HG03025 (cell line): ENCODE measurements at regions not wholly inside any gene's neighbourhood (a gene's known extent, or its start where the extent isn't known, plus 50 kb on each side); places are given as distances from the start of the nearest gene placed in this dataset.

Experiments
- ATAC-seq: cut with Tn5 transposase; IDR thresholded peaks from one replicate; pipeline ENCODE4 v1.9.1; 2021; ENCODE audit warnings: mild to moderate bottlenecking, moderate library complexity; ENCODE audit not compliant: unreplicated experiment, low FRiP score

DNA sequence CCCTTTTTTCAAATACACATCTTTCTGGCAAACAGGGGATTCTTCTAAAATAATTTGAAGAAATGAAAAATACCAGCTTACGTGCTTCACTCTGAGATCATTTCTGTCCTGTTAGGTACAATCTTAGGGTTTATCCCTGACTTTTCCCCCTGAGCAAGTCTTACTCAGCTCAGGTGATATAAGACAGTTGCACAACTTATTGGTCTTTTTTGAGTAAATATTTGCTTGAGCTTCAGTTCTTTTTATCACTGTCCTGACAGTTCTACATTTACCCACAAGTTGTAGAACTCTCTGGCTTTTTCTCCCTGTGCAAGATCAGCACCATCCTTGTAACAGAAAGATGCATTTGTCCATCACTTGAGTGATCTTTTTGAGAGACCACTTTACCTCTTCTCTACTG lies 84.9 kb downstream of the MID1IP1 start:
- no peak for ATAC-seq

DNA sequence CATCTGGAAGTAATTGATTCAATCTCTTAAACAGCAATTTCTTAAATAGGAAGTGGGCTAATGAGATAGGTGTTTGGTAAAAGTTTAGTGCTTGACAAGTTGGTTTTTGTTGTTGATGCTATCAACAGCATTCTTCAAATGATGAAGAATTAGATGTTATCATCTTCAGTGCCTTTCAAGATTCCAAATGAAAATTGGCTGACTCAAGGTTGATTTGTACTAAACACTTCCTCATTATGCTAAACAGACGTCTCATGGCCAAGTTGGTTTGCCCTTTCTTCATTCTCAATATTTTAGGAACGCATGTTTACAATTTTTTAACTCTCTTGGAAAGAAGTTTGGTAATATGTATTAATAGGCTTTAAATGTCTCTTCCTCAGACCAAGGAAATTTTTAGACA lies 86.0 kb downstream of the MID1IP1 start:
- ATAC-seq = no peak

DNA sequence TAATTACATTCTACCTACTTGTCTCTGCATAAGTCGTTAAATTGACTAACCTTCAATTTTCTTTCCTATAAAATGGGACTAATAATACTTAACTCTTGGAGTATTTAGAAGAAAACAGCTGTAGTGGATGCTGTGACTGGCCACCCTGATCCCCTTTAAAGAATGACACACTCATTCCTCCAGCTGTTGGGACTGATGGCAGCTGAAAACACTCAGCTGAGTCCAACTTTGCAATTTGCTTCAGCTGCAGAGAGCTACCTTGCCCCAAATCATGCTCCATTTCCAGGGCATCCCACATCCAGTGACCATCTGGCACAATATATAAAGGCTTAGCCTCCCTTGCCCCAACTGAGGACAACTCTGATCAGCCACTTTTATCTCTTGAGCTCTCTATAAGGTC lies 89.1 kb downstream of the MID1IP1 start:
- ATAC-seq = no peak

GRCh38 chrX:38890963-38891362 lies 89.7 kb downstream of the MID1IP1 start:
- no peak for ATAC-seq

DNA sequence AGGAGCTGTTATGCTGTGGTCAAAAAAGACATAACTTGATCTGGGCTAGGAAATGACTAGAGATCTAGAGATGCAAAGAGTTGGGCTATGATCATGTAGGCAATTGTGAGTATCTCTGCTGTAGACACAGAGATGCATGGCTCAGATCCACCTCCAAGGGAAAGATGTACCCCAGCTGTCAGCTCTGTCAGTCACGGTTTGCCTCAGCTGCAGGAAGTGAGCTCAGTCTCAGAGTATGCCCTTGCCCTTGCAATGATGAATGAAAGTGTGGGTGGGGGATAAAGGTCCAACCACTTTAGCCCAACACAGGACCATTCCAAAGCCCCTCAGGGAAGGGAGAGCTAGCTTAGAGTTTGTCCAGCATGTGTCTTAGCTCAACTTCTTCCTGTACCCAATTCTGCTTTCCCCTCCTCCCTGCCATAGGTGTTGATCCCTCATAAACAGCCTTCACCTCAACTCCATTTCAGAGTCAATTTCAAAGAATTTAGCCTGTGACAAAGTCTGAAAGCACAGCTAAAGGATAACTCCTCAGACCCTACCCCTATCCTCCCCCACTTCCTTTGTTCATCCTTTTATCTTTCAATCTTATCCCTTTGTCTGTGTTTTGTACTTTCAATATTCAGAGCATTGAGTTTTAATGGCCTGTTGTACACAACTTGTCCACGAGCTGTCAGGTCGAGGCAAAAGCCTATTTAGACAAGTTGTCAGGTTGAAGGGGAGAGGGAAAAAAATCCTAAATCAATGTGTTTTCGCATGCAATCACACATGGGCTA lies 90.6 kb downstream of the MID1IP1 start:
- no peak for ATAC-seq

DNA sequence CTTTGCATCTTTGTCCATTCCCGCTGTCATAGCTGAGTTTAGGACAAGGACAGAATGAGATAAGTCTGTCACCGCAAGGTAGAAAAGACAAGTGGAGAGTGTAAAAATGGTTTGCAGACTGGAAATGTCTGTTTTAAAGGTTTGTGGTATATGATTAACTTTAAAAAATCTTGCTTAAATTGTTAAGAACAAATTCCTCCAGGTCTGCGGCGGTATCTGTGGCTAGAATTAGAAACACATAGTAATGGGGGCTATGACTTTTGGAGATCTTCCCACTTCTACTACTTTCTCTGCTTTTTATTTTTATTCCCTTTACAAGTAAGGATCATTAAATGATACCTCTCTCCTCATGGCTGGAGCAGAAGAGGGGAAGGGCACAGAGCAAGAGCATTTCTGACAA lies 92.2 kb downstream of the MID1IP1 start:
- no peak for ATAC-seq

DNA sequence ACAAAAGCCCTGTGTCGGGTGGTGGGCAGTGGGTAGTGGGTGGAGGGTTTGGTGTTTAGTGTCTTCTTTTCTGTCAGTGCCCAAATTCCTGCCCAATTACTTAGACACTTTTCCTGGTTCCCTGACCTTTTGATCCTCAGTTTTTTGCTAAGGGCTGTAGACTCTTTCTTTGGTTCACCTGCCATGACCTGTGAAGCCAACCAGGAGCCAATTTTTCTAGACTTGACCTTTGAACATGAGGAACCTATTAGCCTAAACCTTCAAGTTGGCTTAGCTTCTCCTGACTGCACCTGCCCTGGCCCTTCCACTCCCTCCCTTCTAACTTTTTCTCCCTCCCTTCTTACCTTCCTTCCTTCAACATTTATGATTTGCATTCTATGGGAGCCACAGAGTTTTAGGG lies 94.5 kb downstream of the MID1IP1 start:
- ATAC-seq = no peak

GRCh38 chrX:38896724-38897298 lies 95.6 kb downstream of the MID1IP1 start:
- ATAC-seq = no peak

DNA sequence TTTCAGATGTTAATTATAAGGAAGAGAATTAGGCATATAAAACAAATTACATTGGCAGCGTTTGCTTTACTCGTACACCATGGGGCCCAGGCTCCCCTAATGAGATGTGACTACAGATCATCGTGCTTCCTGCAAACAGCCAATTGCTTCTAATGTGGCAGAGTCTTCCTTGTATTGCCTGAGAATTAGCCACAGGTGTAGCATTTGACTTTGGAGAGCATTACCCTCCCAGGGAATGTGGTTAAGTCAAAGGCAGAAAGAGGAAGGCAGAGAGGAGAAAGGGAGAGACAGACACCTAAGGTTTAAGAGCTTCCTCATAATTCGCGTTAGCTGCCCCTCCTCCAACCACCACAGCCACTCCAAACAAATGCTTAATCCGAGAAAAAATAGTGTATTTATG lies 97.0 kb downstream of the MID1IP1 start:
- no peak for ATAC-seq

- no peak for ATAC-seq
Measured at GRCh38 chrX:38899650-38900049, 98.4 kb downstream of the MID1IP1 start.

- ATAC-seq = no peak
Measured at GRCh38 chrX:38900719-38901118, 99.5 kb downstream of the MID1IP1 start.

DNA sequence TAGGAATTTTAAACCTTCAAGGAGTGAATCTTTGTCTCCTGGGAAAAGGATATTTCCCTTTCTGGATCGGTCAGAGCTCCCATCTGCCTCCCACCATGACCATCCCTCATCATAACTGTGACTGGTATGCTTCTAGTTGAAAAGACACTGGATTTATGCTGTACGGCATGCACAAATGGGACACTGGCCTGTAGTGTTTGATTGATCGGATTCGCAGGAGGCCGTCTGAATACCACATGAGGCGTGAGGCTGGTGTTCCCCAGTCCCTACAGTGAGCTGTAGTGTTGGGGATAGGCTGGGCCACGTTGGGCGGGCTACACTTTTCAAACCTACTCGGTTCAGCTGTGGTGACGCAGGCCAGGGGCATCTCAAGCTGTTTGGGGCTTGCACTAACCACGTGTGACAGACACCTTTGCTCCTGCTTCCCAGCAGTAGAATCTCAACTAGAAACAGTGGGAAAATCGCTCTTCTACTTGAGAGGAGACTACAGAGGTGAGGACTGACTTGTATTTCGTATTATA lies 101.8 kb downstream of the MID1IP1 start:
- ATAC-seq = no peak

DNA sequence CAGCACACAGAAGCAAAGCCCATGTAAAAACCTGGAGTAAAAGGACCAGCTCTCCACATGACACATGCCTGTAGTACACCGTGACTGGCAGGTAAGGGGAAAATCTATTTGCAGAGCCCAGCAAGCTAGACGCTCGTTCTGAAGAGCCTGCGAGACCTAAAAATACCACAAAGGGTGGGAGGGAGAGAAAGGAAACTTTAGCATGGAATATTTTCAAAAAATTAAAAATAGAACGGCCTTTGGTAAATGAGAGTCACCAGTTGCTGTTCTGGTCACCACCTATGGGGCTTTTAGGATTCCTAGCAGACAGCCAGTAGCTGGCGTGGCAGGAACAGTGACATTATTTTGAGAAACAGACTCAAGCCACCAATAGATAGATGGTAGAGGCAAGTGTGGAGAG lies 115.5 kb downstream of the MID1IP1 start:
- no peak for ATAC-seq

- no peak for ATAC-seq
Measured at GRCh38 chrX:38917954-38918353, 116.7 kb downstream of the MID1IP1 start.

DNA sequence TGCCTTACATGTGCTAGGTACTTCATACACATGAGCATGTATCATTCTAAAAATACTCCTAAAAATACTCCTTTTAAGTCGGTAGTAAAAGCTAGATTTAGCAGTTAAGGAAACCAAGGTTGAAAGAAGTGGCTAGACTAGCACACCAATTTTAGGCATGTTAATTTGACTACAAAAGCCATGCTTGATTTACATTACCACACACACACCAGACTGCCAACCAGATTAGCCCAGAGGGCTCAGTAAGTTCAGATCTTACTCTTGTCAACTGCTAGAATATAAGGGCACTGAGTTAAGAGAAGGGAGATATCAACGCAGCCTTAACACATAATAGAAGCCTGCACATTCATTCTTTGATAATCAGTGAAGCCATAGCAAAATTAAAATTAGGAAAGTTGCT lies 117.9 kb downstream of the MID1IP1 start:
- ATAC-seq = no peak

DNA sequence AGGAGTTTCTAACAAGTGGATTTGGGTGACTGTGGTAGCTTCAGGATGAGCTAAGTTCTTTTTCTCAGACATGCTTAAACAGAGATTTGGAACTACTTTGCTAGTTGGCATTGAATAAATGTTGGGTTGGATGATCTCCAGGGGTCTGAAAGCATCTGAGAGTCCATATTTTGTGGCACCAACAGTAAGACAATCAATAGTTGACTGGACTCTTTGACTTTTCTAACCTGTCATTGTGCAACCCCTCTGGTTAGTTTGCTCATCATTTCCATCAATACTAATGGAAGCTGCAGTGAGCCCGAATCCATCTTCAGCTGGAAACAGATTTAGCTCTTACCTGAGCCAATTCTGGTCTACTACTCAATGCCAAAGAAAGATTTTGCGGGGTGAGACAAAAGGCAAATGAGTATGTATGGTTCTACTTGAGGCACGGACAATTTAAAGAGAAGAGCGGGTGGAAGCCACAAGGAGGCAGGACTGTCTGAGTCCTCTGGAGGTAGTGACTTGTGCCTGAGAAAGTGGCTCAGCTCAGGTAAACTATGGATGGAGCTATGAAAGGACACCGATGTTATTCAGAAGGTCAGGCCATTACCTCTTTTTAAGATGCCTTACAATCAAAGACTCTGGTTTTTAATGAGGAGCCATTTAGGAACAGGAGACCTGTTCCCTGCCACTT lies 118.7 kb downstream of the MID1IP1 start:
- no peak for ATAC-seq

- no peak for ATAC-seq
Measured at GRCh38 chrX:38923451-38923969, 122.3 kb downstream of the MID1IP1 start.

DNA sequence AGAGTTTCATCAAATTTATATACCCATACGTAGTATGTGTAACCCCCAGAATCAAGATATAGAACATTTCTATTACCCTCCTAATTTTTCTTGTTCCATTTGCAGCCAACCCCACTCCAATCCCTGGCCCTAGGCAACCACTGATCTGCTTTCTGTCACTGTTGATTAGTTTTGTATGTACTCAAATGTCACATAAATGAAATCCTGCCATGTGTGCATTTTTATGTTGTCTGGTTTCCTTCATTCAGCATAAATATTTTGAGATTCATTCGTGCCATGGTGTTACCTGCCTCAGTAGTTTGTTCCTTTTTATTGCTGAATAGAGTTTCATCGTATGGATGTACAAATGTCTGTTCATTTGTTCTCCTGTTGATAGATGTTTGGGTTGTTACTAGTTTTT lies 126.3 kb downstream of the MID1IP1 start:
- no peak for ATAC-seq

DNA sequence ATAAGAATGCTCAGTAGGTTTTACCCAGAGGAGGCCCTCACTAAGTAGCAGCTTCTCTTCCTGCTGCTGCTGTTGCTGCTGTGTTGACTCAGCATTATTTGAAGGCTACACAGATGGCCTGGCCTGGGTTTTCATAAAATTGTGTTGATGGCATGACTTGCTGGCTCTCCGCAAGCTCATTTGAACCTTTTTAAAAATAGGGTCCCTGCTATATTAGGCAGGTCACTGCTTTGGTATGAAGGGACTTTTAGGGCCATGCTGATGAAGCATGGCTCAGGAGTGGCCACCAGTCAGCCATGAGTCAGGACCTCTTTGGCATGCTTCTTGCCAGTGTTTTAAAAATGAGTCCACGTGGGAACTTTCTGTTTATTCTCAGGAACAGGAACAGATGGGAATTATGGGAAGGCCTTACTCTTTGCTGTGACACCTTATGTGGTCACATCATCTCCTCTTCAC lies 128.7 kb downstream of the MID1IP1 start:
- no peak for ATAC-seq

DNA sequence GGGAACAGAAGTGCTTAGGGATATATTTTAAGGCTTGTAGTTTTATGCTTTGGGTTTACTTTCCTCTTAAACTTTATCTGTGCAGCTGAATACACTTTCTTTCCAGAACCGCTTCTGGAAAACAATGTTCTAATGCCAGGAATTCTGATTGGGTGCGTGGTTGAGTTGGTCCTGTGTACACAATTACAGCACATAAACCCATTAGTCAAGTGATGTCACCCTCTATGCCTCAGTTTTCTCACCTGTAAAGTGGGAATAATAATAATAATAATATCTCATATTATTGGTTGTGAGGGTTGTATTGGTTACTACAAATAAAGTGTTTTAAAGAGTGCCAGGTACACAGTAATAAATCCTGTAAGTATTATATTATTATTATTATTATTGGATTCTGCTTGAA lies 129.2 kb downstream of the MID1IP1 start:
- no peak for ATAC-seq

GRCh38 chrX:38935561-38935960 lies 134.3 kb downstream of the MID1IP1 start:
- ATAC-seq = no peak
